ENCODE measurements at regions not wholly inside any gene's neighbourhood (a gene's known extent, or its start where the extent isn't known, plus 50 kb on each side); places are given as distances from the start of the nearest gene placed in this dataset.

GRCh38 chr14:97527993-97528392 is 730.8 kb downstream of the VRK1 start:
- dilution Hi-C loops (cut with MboI; ENCODE audit: extremely low pct_ligation_motif_present, low sequenced_read_pairs) (no loop called here), intact Hi-C loops (cut with micrococcal nuclease) (no loop called here)
- H3K9me3 ChIP-seq (replicated peaks; ENCODE audit: control insufficient read depth, insufficient read depth, low read length), result peaks cover 14% of the 10 kb centered on the region
- H3K27me3 ChIP-seq (ENCODE audit: control insufficient read depth in 2 of 2, insufficient read depth in 2 of 2, low read length in 2 of 2), result no peaks in the 10 kb centered on the region
- BruUV-seq (replicated peaks), result no TSS peak
- H3K36me3 ChIP-seq (ENCODE audit: control insufficient read depth in 2 of 2, extremely low read depth in 1 of 2, insufficient read depth in 2 of 2, low read length in 2 of 2), result no peaks in the 10 kb centered on the region
- POLR2A ChIA-PET, result no interaction called here
- H3K79me2 ChIP-seq (ENCODE audit: control insufficient read depth, insufficient read depth, low read length), result no peaks in the 10 kb centered on the region
- no peak overlapping the region for H2AFZ ChIP-seq (ENCODE audit: low read depth, low read length)
- no peak overlapping the region for H3K9ac ChIP-seq (replicated peaks; ENCODE audit: extremely low read depth, insufficient read depth, low read length)
- H3K4me2 ChIP-seq (ENCODE audit: insufficient read depth, low read length), result no peak overlapping the region
- FAIRE-seq, result no peak
- no peaks in the 10 kb centered on the region for H3K9me1 ChIP-seq (replicated peaks; ENCODE audit: control insufficient read depth, extremely low read depth, insufficient read depth, low read length)
- H3K27ac ChIP-seq (ENCODE audit: insufficient read depth, low read depth, low read length), result no peak overlapping the region
- CTCF ChIA-PET, result no interaction called here
- no peak for DNase-seq (ENCODE audit: low read depth, low spot score)
- no peak overlapping the region for H3K4me3 ChIP-seq (replicated peaks in 1 of 3; ENCODE audit: insufficient read depth in 1 of 3, low read depth in 1 of 3, low read length in 3 of 3)
- no peak for TF ChIP-seq JUN (IDR thresholded peaks at IDR 0.05; ENCODE audit: borderline replicate concordance, insufficient read depth, insufficient read length, low read depth)
- no peak for TF ChIP-seq POLR2AphosphoS5 (IDR thresholded peaks at IDR 0.05; ENCODE audit: insufficient read depth, low read depth, low read length)
- TF ChIP-seq, protein P1, sequence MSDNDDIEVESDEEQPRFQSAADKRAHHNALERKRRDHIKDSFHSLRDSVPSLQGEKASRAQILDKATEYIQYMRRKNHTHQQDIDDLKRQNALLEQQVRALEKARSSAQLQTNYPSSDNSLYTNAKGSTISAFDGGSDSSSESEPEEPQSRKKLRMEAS (IDR thresholded peaks at IDR 0.05; ENCODE audit: insufficient read depth, insufficient read length), result no peak
- no peak for TF ChIP-seq POLR2A (IDR thresholded peaks at IDR 0.05; ENCODE audit: low read depth, low read length)
- no peak for TF ChIP-seq CTCF (IDR thresholded peaks at IDR 0.05; ENCODE audit: extremely low read depth in 1 of 2, insufficient read depth in 1 of 2, low read depth in 1 of 2, low read length in 2 of 2)
- no peak for TF ChIP-seq MYC (IDR thresholded peaks at IDR 0.05; ENCODE audit: low read depth, low read length)
- no peak for TF ChIP-seq EZH2 (IDR thresholded peaks at IDR 0.05; ENCODE audit: borderline replicate concordance, low read depth, low read length, severe bottlenecking)
- TF ChIP-seq GATA2 (IDR thresholded peaks at IDR 0.05; ENCODE audit: insufficient read depth, insufficient read length, low read depth, low read length), result no peak
- no peak for TF ChIP-seq FOS (IDR thresholded peaks at IDR 0.05; ENCODE audit: borderline replicate concordance, insufficient read depth, low read length)
- no peaks in the 10 kb centered on the region for H4K20me1 ChIP-seq (replicated peaks; ENCODE audit: control insufficient read depth, extremely low read depth, insufficient read depth, low read length)
- no peaks in the 10 kb centered on the region for H3K4me1 ChIP-seq (ENCODE audit: control insufficient read depth, extremely low read depth, insufficient read depth, low read length)
